HG03469 (cell line): ENCODE measurements at regions not wholly inside any gene's neighbourhood (a gene's known extent, or its start where the extent isn't known, plus 50 kb on each side); places are given as distances from the start of the nearest gene placed in this dataset.

ENCODE experiments used
- ATAC-seq: cut with Tn5 transposase; IDR thresholded peaks from one replicate; pipeline ENCODE4 v1.9.1; 2021; ENCODE audit warnings: mild to moderate bottlenecking, moderate library complexity, moderate number of reproducible peaks; ENCODE audit not compliant: unreplicated experiment

- ATAC-seq = peak; percentile 38
These were observed 50.7 kb upstream of the TNFRSF21 start for GRCh38 chr6:47360388-47360787.

GRCh38 chr6:47362857-47363461, 53.3 kb upstream of the TNFRSF21 start:
- ATAC-seq = no peak

- no peak for ATAC-seq
These were observed 54.0 kb upstream of the TNFRSF21 start for GRCh38 chr6:47363736-47364135.

GRCh38 chr6:47366335-47366890, 56.7 kb upstream of the TNFRSF21 start:
- ATAC-seq = no peak

- no peak for ATAC-seq
These were observed 61.6 kb upstream of the TNFRSF21 start for GRCh38 chr6:47371139-47371869.

- ATAC-seq = no peak
These were observed 62.2 kb upstream of the TNFRSF21 start for GRCh38 chr6:47371870-47372255.

- no peak for ATAC-seq
These were observed 62.6 kb upstream of the TNFRSF21 start for GRCh38 chr6:47372318-47372717.

GRCh38 chr6:47375426-47375825, 65.7 kb upstream of the TNFRSF21 start:
- ATAC-seq = no peak

- ATAC-seq = no peak
These were observed 67.2 kb upstream of the TNFRSF21 start for GRCh38 chr6:47376930-47377329.

- ATAC-seq = no peak
These were observed 68.3 kb upstream of the TNFRSF21 start for GRCh38 chr6:47377971-47378370.

- no peak for ATAC-seq
These were observed 69.6 kb upstream of the TNFRSF21 start for GRCh38 chr6:47379328-47379727.

- no peak for ATAC-seq
These were observed 70.5 kb upstream of the TNFRSF21 start for GRCh38 chr6:47380251-47380650.

GRCh38 chr6:47381036-47381435, 71.3 kb upstream of the TNFRSF21 start:
- ATAC-seq = no peak

- no peak for ATAC-seq
These were observed 73.7 kb upstream of the TNFRSF21 start for GRCh38 chr6:47383360-47383759.

- no peak for ATAC-seq
These were observed 82.0 kb upstream of the TNFRSF21 start for GRCh38 chr6:47391675-47392074.

- no peak for ATAC-seq
These were observed 82.5 kb upstream of the TNFRSF21 start for GRCh38 chr6:47392251-47392650.

GRCh38 chr6:47396401-47397069, 81.1 kb upstream of the CD2AP start:
- no peak for ATAC-seq

- ATAC-seq = no peak
These were observed 77.0 kb upstream of the CD2AP start for GRCh38 chr6:47400581-47400980.

- no peak for ATAC-seq
These were observed 75.5 kb upstream of the CD2AP start for GRCh38 chr6:47402081-47402480.

- no peak for ATAC-seq
These were observed 74.5 kb upstream of the CD2AP start for GRCh38 chr6:47403056-47403455.

- ATAC-seq = no peak
These were observed 73.8 kb upstream of the CD2AP start for GRCh38 chr6:47403801-47404200.

GRCh38 chr6:47404435-47404834, 73.2 kb upstream of the CD2AP start:
- ATAC-seq = no peak
